Activated CD8-positive, alpha-beta T cell treated with anti-CD3 and anti-CD28 coated beads for 36 hours (primary cell): ENCODE measurements at regions not wholly inside any gene's neighbourhood (a gene's known extent, or its start where the extent isn't known, plus 50 kb on each side); places are given as distances from the start of the nearest gene placed in this dataset.

Source experiments
- ATAC-seq: fragments of 200-7000 bp; cut with Tn5 transposase; one replicate; pipeline ENCODE4 v1.10.0; 2021; ENCODE audit warnings: mild to moderate bottlenecking, moderate library complexity
- CTCF ChIA-PET: fragments of 350-600 bp; sonication (Branson Sonifier 250); formaldehyde crosslinking; loops from one replicate; lab custom pipeline; 2021; ENCODE audit warnings: antibody characterized with exemption; lab: Charles Lee
- POLR2A ChIA-PET: fragments of 350-600 bp; sonication (Branson Sonifier 250); formaldehyde crosslinking; loops from one replicate; lab custom pipeline; 2021; ENCODE audit warnings: antibody characterized with exemption; lab: Charles Lee
- DNase-seq: peaks from one replicate; pipeline ENCODE4 v3.0.0-alpha.2; 2020
- H3K27ac Mint-ChIP-seq: one replicate; pipeline ENCODE4 v1.8.0; 2021; ENCODE audit warnings: mild to moderate bottlenecking, mixed read lengths
- H3K27me3 Mint-ChIP-seq: one replicate; pipeline ENCODE4 v1.8.0; 2021; ENCODE audit warnings: mixed read lengths
- H3K36me3 Mint-ChIP-seq: one replicate; pipeline ENCODE4 v1.8.0; 2021; ENCODE audit warnings: low read depth, mixed read lengths
- H3K4me1 Mint-ChIP-seq: one replicate; pipeline ENCODE4 v1.8.0; 2021; ENCODE audit warnings: low read depth, mixed read lengths
- H3K4me3 Mint-ChIP-seq: one replicate; pipeline ENCODE4 v1.8.0; 2021; ENCODE audit warnings: mild to moderate bottlenecking, moderate library complexity, mixed read lengths
- H3K9me3 Mint-ChIP-seq: one replicate; pipeline ENCODE4 v1.8.0; 2021; ENCODE audit warnings: mixed read lengths
- intact Hi-C: fragments of 100-400 bp; cut with micrococcal nuclease; formaldehyde crosslinking; loops from one replicate; pipeline ENCODE4 v1.10.0; 2022
- TF ChIP-seq, protein P1 (sequence below): fragments of 200-600 bp; IDR thresholded peaks from one replicate; pipeline ENCODE4 v1.8.0; 2022; ENCODE audit warnings: antibody characterized with exemption, mild to moderate bottlenecking

GRCh38 chr4:133014473-133015135 is 134.5 kb upstream of the PCDH10 start:
- Mint-ChIP-seq H3K9me3 (peaks cover 11% of the 10 kb centered on the region), H3K27ac (no peak overlapping the region), H3K27me3 (no peaks in the 10 kb centered on the region), H3K4me3 (no peak overlapping the region), H3K36me3 (no peaks in the 10 kb centered on the region), H3K4me1 (no peaks in the 10 kb centered on the region)
- ChIA-PET CTCF (no interaction called here), POLR2A (interaction anchor here (0.6 kb wide), 1 partner anchor 19 kb away, joined by 3 read pairs; no protein-coding TSS in a partner anchor)
- ATAC-seq (no peak), DNase-seq (no peak)
- TF ChIP-seq, protein P1, sequence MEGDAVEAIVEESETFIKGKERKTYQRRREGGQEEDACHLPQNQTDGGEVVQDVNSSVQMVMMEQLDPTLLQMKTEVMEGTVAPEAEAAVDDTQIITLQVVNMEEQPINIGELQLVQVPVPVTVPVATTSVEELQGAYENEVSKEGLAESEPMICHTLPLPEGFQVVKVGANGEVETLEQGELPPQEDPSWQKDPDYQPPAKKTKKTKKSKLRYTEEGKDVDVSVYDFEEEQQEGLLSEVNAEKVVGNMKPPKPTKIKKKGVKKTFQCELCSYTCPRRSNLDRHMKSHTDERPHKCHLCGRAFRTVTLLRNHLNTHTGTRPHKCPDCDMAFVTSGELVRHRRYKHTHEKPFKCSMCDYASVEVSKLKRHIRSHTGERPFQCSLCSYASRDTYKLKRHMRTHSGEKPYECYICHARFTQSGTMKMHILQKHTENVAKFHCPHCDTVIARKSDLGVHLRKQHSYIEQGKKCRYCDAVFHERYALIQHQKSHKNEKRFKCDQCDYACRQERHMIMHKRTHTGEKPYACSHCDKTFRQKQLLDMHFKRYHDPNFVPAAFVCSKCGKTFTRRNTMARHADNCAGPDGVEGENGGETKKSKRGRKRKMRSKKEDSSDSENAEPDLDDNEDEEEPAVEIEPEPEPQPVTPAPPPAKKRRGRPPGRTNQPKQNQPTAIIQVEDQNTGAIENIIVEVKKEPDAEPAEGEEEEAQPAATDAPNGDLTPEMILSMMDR: no peak
- intact Hi-C loops: no loop called here

- Mint-ChIP-seq H3K4me3 (no peak overlapping the region), H3K4me1 (no peaks in the 10 kb centered on the region), H3K9me3 (peaks cover 13% of the 10 kb centered on the region), H3K27me3 (no peaks in the 10 kb centered on the region), H3K36me3 (no peaks in the 10 kb centered on the region), H3K27ac (no peak overlapping the region)
- intact Hi-C loops: no loop called here
- ChIA-PET CTCF (no interaction called here), POLR2A (interaction anchor here (0.7 kb wide), 1 partner anchor 636 kb away, joined by 3 read pairs; no protein-coding TSS in a partner anchor)
- DNase-seq (no peak), ATAC-seq (no peak)
- TF ChIP-seq, protein P1: no peak
These were observed 103.8 kb upstream of the PCDH10 start for GRCh38 chr4:133045288-133045687.

GRCh38 chr4:133046156-133046555 is 102.9 kb upstream of the PCDH10 start:
- ChIA-PET CTCF (no interaction called here), POLR2A (no interaction called here)
- no peaks in the 10 kb centered on the region for H3K36me3 Mint-ChIP-seq
- intact Hi-C loops: no loop called here
- H3K27ac Mint-ChIP-seq: no peak overlapping the region
- H3K27me3 Mint-ChIP-seq: no peaks in the 10 kb centered on the region
- DNase-seq: no peak
- TF ChIP-seq, protein P1: no peak
- H3K4me1 Mint-ChIP-seq: no peaks in the 10 kb centered on the region
- no peak for ATAC-seq
- peaks cover 11% of the 10 kb centered on the region for H3K9me3 Mint-ChIP-seq
- no peak overlapping the region for H3K4me3 Mint-ChIP-seq

DNA sequence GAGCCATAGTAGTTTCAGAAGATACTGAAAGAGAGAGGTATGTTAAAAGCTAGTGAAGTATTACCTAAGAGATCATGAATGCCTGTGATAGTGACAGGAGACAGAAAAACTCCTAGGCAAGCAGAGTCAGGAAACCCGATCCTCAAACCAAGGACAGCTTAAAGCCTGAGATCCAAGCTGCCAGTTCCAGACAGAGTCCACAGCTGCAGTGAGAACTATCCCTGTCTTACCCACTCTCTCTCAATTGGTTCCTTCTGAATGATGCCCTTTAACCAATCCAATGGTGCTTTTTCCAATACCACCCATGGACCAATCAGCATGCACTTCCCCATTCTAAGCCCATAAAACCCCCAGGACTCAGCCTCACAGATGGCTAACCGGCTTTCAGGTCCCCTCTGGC is 90.4 kb upstream of the PCDH10 start:
- ChIA-PET POLR2A (no interaction called here), CTCF (interaction anchor here (0.6 kb wide), 1 partner anchor 28 kb away, joined by 4 read pairs; no protein-coding TSS in a partner anchor)
- Mint-ChIP-seq H3K27ac (no peak overlapping the region), H3K9me3 (peaks cover 2% of the 10 kb centered on the region), H3K4me1 (no peaks in the 10 kb centered on the region), H3K27me3 (no peaks in the 10 kb centered on the region), H3K36me3 (no peaks in the 10 kb centered on the region), H3K4me3 (no peak overlapping the region)
- DNase-seq (no peak), ATAC-seq (no peak)
- TF ChIP-seq, protein P1: no peak
- intact Hi-C loops: no loop called here

DNA sequence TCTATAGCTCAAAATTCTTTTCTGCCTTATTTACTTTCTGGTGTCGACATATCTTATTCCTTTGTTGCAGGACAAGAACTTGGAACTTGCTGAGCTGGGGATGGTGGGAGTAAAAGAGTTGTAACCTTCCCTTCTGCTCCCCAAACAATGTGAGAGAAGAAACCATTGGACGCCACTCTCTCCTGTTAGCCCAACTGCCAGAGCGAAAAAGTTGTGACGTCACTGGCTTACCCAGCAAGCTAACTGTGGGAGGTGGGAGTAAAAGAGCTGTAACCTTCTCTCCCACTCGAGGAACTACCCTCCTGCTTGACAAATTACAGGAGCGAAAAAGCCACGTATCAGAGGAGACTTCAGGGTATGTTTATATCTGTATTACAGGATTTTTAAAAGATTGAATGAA is 90.0 kb upstream of the PCDH10 start:
- ChIA-PET CTCF (interaction anchor here (0.6 kb wide), 1 partner anchor 27 kb away, joined by 4 read pairs; no protein-coding TSS in a partner anchor), POLR2A (no interaction called here)
- no peaks in the 10 kb centered on the region for H3K36me3 Mint-ChIP-seq
- H3K9me3 Mint-ChIP-seq: peaks cover 2% of the 10 kb centered on the region
- no peaks in the 10 kb centered on the region for H3K27me3 Mint-ChIP-seq
- no peaks in the 10 kb centered on the region for H3K4me1 Mint-ChIP-seq
- DNase-seq (no peak), ATAC-seq (no peak)
- H3K4me3 Mint-ChIP-seq: no peak overlapping the region
- intact Hi-C loops: no loop called here
- no peak overlapping the region for H3K27ac Mint-ChIP-seq
- TF ChIP-seq, protein P1: no peak
